NCI-H524 (cell line): ENCODE measurements at regions not wholly inside any gene's neighbourhood (a gene's known extent, or its start where the extent isn't known, plus 50 kb on each side); places are given as distances from the start of the nearest gene placed in this dataset.

Experiments used
- DNase-seq, 2 experiments: peaks; one replicate each; lab custom pipeline; 2025; lab: John Stamatoyannopoulos, UW

DNA sequence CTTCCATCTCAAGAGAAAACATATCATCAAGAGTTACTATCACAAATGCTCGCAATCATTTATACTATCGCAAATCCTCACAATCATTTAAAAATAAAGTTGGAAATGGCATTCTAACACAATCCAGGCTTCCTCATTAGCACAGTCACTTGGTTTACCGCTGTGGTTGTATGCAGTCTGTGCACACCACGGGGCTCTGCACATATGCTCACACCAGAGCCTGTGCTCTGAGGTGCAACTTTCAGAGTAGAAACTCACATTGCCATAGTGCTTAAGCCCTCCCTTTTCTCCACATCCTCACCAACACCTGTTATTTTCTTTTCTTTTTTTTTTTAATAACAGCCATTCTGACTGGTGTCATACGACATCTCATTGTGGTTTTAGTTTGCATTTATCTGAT lies 235.6 kb upstream of the KLF6 start:
- no peak for DNase-seq

DNA sequence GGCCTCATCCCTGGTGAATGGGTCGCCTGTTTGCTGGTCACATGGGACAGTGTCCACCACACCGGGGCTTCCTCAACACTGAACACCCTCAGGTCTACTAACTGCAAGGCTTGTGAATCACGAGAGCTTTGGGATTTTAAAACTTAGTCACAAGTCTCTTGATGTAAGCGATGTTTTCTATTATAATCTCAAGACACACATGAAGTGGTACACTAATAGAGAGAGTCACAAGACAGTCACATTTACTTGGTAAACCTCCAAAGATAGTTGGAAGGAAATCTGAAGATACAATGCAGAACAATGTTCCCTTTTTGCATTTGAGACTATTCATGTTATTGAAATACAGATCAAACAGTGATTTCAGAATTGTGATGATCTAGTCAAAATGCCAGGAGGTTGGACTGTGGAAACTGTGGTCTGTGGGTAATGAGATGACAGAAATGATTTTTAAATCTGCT lies 233.1 kb upstream of the KLF6 start:
- no peak for DNase-seq

DNA sequence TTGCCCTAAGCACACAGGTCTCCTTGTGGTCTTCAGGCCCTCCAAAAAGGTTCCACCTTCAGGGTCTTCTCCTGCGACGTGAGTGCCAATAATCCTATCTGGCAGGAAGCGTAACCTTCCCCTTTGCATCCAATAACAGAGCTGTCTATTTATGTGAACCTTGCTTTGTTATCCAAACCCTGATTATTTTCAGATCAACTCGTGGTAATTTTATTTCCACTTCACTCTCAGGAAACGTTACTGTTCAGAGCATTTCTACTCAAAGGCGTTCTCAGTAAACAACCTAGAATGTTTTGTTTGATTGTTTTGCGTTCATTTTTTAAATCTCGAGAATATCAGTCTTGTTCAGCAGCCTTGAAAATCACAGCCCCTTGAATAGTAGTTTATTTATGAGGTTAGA lies 232.3 kb upstream of the KLF6 start:
- DNase-seq = no peak

DNA sequence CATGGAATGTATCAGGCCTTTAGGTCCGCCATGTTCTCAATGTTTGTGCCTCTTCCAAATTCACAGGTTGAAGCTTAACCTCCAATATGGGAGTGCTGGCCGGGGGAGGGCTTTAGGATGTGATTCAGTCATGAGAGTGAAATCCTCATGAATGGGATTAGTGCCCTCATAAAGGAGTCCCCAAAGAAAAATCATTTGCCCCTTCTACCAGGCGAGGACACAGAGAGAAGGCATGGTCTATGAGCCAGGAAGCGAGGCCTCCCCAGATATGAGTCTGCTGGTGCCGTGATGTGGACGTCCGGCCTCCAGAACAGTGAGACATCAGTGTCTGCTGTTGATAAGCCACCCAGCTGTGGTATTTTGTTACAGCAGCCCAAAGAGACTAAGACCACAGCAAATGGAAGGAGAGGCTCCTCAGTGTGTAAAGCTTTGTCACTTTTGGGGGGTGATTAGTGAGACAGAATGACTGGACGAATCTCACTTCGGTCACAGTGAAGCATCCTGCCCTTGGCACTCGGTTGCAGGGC lies 231.3 kb upstream of the KLF6 start:
- no peak for DNase-seq

DNA sequence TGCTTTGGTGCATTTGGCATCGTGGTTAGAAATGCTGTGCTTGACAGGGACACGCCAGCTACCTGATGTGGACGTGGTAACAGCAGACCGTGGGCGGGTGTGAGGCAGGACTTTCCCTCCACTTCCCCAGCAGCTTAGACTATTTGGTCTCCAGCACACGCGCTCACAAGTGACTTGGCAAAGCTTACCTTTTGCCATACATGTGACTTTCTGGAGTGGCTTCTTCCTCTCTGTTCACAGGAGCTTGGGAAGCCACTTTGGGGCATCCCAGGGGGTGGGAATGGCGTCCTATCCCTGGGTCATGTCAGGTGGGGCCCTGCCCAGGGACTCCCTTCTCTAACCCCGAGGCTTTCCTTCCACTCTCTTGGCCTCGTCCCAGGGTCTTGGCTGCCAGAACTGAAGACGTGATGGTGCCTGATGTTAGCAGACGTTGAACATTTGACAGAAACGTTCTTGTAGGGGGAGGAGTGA lies 228.7 kb upstream of the KLF6 start:
- DNase-seq = no peak

DNA sequence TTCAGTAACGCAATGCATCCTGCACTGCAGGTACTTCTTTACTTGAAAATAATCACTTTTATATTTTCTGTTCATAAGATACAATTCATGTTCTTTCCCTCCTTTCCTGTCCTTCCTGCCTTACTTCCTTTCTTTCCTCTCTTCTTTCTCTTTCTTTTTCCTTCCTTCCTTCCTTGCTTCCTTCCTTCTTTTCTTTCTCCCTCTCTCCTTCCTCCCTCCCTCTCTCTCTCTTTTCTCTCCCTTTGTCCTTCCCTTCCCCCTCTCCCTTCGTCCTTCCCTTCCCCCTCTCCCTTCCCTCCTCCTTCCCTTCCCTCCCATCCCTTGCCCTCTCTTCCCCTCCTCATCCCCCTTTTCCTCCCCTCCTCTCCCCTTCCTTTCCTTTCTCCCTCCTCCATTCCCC lies 227.8 kb upstream of the KLF6 start:
- DNase-seq = no peak

DNA sequence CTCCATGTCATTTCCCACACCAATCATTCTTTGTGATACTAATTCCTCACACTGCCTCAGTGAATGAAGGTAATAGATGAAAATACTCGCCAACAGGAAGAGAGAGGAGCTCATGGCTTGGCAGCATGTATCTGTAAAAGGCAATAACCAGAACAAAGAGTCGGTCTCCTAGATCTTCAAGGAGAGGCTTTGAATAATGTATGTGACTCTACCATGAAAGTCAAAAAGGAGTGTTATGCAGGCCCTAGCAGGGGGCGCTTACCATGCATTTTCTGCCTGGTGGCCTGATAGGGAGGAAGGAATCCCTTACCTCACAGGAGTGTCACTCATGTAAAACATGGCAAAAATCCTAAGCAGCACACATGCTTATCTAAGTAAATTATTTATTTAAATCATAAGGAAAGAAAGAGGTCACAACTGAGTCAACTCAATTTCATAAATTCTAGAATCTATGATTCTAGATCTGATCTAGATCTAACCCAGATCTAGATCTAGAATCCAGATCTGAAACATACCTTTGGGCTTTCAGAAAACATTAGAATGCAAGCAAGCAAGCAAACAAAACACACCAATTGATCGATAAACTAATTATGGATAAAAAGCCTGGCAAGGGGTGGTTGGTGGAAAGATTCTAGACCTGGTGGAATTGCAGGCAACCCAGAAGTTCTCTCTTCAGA lies 226.3 kb upstream of the KLF6 start:
- no peak for DNase-seq

DNA sequence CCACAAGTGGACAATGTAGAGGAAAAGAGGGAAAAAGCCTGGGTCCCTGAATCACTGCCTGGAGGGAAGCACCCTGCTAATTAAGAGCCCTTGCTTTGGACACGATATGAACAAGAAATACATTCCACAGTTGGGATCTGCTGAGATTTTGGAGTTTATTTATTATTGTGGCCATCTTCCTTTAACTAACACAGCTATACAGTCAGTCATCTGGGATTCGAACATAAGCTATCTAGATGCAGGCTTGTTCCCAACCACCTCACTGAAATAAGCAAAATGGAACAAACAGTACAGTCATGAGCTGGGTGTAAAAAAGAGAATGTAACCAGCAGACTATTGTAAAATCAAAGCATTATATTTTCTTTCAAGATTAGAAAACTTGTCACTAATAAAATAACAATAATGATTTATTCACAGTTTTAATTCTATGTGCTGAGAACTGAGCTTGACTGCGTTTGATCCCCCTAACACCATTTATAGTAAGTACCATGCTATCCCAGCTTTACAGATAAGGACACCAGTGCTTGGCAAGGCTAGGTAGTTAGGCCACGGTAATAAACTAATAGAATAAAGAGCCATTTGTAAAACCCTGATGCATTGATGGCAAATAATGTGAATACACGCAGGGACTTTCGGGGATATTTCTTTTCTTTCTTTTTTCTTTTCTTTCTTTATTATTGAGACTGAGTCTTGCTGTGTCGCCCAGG lies 223.8 kb upstream of the KLF6 start:
- no peak for DNase-seq

DNA sequence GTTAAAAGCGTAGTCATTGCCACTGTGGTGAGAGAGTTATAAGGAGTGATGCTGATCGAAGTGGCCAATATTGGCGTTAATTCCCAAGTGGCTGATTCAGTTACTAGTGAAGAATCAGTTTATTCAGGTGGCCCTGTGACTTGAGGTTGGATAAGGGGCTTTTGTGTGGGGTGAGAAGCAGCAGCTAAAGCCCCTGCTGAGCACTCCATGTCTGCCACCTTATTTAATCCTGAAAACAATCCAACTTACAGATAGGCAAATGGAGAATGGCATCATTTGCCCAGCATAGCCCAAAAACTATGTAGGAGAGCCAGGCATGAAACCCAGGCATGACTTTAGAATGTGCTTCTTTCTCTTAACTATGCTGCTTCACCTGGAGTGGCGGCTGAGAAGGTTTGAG lies 222.8 kb upstream of the KLF6 start:
- DNase-seq = no peak

DNA sequence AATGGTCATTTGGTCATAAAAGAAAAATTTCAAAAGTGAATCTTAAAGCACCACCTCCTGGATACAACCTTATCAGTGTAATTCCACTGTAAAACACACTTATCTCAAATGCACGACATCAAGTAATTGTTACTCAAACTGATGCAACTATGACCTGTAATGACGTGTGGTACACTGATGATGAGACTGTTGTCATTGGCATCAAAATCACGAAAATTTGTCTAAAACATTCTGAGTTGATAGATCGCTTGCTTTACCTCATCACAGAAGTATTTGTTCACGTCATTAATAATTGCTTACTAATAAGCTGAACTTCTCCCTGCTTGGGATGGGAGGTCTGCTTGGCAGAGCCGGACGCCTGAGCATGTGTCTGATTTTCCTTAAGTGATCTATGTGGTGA lies 221.8 kb upstream of the KLF6 start:
- no peak for DNase-seq

DNA sequence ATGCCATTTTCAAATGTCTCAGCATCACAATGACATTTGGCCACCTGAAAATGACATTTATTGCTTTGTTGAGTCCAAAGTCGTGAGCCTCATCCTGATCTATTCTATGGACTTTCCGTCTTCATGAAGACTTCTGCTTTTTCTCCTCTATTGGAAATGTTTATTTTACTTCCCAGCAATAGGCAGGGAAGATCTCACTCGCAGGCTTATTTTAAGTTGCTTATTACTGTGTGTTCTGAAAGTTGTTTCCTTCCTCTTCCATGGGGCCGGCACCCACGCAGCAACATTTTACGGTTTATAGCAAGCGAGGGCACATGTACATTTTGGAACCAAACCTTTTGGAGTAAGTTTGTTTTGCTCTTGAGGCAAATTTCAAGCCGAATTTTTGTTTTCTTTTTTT lies 221.0 kb upstream of the KLF6 start:
- no peak for DNase-seq

DNA sequence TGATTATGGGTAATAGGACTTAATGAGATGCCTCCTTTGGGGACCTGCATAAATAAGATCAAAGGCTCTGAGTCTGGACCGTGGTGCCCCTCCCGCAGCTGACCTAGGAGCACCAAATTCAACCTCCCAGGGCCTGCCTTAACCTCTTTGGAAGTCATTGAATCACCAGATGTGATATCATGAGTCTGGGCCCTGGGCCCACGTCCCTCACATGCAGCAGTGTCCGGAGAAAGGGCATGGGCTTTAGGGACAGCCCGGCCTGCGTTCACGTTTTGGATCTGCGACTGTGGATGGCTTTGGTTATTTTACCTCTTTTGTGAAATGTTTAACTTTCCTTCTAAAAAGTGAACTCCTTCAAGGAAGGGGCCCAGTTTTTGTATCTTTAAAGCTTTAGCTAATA lies 220.0 kb upstream of the KLF6 start:
- DNase-seq = no peak

DNA sequence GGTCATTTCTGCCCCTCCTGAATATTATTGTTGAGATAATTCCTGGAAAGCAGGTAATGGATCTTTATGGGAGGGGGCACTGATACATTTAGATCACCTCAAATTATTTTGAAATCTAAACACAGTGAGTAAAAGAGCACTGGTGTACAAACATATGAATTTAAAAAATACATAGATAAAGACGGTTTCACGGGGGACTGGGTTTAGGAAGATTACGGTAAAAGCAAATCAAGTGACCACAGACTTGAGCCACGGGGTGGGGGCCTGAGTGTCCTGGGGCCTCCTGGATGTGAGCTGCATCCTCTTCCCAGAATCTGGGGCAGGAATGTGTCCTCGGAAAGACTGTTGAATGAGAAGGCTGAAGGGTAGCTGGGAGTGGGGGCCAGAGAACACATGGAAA lies 219.1 kb upstream of the KLF6 start:
- DNase-seq = no peak

DNA sequence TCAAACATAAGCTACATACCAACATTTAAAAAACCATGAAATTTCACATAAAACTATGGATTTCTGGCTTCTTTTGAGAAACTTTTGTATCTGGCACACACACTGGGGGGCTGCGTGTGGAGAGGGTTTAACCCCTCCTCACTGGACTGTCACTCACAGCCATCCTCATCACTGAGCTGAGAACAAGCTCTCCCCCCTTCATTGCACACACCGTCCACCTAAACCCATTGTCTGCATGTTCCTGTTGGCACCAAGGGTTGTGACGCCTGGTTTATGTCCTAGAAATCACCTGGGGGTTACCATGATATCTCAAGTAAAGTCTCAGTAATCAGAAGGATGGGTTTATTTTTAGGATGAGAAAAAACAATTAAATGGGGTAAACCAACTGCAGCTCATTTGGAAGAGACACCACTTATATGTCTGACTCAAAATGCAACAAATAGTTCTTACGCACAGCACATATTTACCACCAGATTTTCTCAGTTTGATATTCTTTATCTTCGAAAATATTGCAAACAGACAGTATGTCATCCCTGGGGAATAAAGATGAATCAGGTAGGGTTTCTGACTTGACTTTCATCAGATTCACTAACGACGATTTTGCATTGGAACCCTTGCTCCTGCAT lies 218.5 kb upstream of the KLF6 start:
- no peak for DNase-seq

DNA sequence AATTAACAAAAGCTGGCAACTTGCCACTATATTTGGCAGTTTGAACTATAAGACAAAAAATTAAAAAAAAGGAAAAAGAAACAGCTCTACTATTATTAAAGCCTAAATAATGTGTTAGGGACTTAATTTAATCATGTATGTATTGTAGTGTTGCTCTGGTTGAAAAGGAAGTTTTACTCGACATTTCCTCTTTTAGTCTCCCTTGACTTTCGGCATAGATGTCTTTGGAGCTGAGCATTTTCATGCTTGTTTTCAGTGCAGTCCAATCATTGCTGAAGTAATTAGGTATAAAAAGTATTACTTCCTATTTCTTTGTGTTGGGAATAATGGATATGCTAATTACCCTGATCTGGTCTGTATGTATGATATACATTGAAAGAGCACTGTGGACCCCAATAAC lies 216.8 kb upstream of the KLF6 start:
- no peak for DNase-seq

DNA sequence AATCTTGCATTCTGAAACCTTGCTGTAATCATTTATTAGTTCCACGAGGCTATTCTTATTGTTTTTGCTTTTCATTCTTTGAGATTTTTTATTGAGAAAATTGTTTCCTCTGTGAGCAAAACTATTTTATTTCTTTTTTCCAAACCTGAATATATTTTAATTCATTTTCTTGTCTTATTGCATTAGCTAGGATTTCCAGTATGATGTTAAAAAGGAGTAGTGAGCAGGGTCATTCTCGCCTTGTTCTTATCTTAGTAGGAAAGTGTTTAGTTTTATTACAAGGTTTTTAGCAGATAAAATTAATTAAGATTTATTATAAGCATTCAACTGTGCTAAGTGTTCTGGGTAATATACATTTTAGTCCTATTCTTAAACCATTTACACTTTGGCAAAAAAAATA lies 214.6 kb upstream of the KLF6 start:
- no peak for DNase-seq

DNA sequence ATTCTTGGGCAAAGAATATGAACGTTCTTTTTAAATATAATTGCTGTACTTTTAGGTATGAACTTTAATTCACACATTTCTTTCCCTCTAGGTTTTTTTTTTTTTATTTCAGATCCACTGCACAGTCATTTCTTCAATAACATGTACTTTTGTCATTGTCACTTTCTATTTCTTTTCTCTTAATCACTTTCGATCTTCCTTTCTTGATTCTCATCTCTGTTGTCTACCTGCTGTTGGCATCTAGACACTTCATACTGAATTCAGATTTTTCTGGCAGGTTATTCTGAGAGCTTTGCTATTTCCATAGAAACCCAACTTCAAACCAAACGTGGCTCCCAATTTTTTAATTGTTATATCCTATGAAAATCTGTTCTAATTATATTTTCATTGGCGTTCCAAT lies 211.7 kb upstream of the KLF6 start:
- DNase-seq = no peak

DNA sequence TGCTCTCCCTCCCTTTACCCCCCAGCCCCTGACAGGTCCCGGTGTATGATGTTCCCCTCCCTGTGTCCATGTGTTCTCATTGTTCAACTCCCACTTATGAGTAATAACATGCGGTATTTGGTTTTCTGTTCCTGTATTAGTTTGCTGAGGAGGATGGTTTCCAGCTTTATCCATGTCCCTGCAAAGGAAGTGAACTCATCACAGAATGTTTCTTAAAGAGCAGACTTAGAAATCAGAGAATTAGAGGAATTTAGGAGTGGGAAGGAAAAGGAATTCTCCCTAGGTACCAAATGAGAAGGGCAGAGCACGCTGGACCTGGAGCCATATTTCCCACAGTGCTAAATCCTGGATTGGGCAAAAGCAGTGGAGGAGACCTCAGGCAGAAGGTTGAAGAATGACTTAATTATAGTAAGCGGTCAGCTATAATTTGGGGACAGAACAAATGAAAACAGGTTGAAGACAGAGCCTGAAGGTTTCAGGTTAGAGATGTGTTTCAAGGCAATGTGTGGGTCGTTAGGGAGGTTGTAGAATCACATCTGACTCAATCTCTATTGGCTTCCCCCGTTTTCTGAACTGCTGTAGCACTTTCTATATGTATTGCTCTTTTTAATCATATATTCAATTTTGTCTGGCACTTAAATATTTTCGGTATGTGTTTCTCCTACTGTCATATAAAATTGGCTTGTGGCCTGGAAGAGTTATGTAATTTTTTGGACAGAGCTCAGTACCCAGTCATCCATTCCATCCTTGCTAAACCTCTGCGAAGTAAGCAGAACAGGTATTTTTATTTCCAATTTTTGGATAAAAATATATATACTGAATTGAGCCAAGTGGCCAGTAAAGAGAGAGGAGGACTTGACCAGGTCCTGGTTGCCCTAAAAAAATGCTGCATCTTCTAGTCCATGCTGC lies 210.5 kb upstream of the KLF6 start:
- no peak for DNase-seq

DNA sequence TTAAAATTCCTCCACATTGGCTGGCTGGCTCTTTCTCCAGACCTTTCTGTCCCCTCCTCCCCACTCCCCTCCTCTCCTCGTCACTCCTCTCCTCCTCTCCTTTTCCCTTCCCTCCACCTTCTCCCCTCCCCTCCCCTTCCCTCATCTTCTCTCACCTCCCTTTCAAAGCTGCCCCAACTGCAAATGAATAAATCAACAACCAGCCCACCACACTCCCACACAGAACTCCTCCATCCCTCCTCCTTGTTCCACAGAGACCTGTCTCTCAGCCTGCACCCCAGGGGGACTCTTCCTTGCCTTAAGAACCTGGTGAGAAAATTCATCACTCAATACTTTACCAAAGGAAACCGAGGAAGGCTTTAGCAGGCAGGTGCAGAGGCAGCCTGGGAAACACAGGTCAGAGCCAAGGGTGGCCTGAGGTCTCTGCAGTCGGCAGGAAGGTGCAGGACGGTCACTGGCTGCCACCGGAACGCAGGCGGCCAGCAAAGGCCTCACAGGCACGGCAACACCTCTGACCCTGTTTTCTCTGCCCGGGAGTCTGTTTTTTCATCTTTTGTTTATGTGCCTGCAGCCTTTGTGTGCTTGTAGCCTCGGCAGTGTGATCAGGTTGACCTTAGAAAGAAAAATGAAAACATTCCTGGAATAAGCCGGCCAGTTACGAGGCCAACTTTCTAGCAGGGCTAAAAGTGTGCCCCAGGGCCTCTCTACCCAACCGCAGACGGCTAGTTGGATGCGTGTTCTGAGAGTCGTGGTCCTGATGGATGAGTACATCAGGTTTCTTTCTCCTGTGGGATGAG lies 207.6 kb upstream of the KLF6 start:
- no peak for DNase-seq

DNA sequence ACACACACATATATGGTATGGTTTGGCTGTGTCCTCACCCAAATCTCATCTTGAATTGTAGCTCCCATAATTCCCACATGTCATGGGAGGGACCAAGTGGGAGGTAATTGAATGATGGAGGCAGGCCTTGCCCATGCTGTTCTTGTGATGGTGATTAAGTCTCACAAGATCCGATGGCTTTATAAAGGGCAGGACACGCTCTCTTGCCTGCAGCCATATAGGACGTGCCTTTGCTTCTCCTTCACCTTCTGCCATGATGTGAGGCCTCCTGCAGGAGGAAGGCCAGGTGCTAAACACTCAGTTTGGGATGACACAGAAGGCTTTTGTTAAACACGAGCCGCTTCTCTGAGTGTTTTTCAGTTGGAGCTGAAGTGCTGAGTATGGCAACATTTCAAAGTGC lies 205.3 kb upstream of the KLF6 start:
- no peak for DNase-seq
